Esophagus muscularis mucosa (tissue), 4 donors: ENCODE measurements at regions not wholly inside any gene's neighbourhood (a gene's known extent, or its start where the extent isn't known, plus 50 kb on each side); places are given as distances from the start of the nearest gene placed in this dataset.

Experiments
- CTCF ChIP-seq, 3 experiments: fragments of 200-600 bp in 2 of 3; fragments of 450-650 bp in 1 of 3; sonication (generic) in 2 of 3; IDR thresholded peaks; one replicate each; pipeline ENCODE4 v1.5.1; 2017 to 2019; ENCODE audit warnings: antibody characterized with exemption in 3 of 3, mild to moderate bottlenecking in 2 of 3, moderate library complexity in 1 of 3
- EP300 ChIP-seq: sonication (generic); formaldehyde crosslinking; IDR thresholded peaks from one replicate; pipeline ENCODE4 v1.6.1; 2017; ENCODE audit warnings: antibody characterized with exemption
- POLR2A ChIP-seq: fragments of 450-650 bp; IDR thresholded peaks from one replicate; pipeline ENCODE4 v1.6.1; 2017; ENCODE audit warnings: antibody characterized with exemption, moderate library complexity, mild to moderate bottlenecking, low read depth
- POLR2AphosphoS5 ChIP-seq, 2 donors: sonication (generic); formaldehyde crosslinking; IDR thresholded peaks; one replicate each; pipeline ENCODE4 v1.6.1; 2017; ENCODE audit warnings: antibody characterized with exemption in 2 of 2

- TF ChIP-seq EP300 (no peak), CTCF (IDR thresholded peaks at IDR 0.05) (no peak), POLR2A (no peak), POLR2AphosphoS5 (IDR thresholded peaks at IDR 0.05) (no peak)
These were observed 85.7 kb upstream of the NIPBL start for GRCh38 chr5:36790847-36791246.
